Subcutaneous abdominal adipose tissue (tissue), 5 donors: ENCODE measurements at regions not wholly inside any gene's neighbourhood (a gene's known extent, or its start where the extent isn't known, plus 50 kb on each side); places are given as distances from the start of the nearest gene placed in this dataset.

Experiments used
- H3K27ac ChIP-seq: one replicate; pipeline ENCODE4 v1.7.0; 2013; ENCODE audit warnings: low read depth, mild to moderate bottlenecking, inconsistent platforms, low read length, moderate library complexity
- H3K27me3 ChIP-seq, 5 donors: one replicate each; pipeline ENCODE4 v1.7.0; 2013; ENCODE audit warnings: low read length in 5 of 5, inconsistent platforms in 1 of 5; ENCODE audit not compliant: control insufficient read depth in 5 of 5, insufficient read depth in 4 of 5
- H3K36me3 ChIP-seq, 5 donors: one replicate each; pipeline ENCODE4 v1.7.0; 2013; ENCODE audit warnings: low read length in 5 of 5; ENCODE audit not compliant: control insufficient read depth in 5 of 5, insufficient read depth in 5 of 5
- H3K4me1 ChIP-seq, 5 donors: one replicate each; pipeline ENCODE4 v1.7.0; 2013; ENCODE audit warnings: low read length in 5 of 5, mild to moderate bottlenecking in 3 of 5, moderate library complexity in 1 of 5; ENCODE audit not compliant: control insufficient read depth in 5 of 5, insufficient read depth in 5 of 5
- H3K4me3 ChIP-seq, 5 donors: one replicate each; pipeline ENCODE4 v1.7.0; 2013; ENCODE audit warnings: low read length in 5 of 5, low read depth in 1 of 5
- H3K9ac ChIP-seq, 5 donors: one replicate each; pipeline ENCODE4 v1.7.0; 2013; ENCODE audit warnings: low read length in 5 of 5, mild to moderate bottlenecking in 4 of 5, moderate library complexity in 3 of 5
- H3K9me3 ChIP-seq, 5 donors: one replicate each; pipeline ENCODE4 v1.7.0; 2013; ENCODE audit warnings: low read length in 5 of 5; ENCODE audit not compliant: control insufficient read depth in 5 of 5
- donor health status: healthy.
- donor health status: healthy.
- donor health status: healthy.
- donor health status: healthy.
- donor health status: healthy.

DNA sequence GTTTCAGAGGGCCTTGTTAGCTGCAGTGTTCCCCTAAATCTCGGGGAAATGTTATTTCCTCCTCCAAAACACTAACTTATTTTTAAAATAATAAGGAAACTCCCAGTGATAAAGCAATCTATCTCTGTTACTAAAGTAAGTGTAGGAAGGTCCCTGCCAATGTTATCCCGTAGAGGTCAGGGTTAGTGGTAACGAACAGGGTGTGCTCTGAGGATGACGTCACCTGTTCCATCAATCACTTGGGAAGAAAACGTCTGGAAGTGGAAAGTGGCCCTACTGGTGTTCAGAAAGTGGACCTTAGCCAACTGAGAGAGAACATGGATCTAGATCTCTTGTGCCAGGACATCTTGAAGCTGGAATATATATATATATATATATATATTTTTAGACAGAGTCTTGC, 249.5 kb downstream of the BCOR start:
- Histone ChIP-seq H3K36me3 (no peaks in the 10 kb centered on the region), H3K27me3 (peaks cover 0 to 21% (median 7%) of the 10 kb centered on the region in 5 donors), H3K4me1 (no peaks in the 10 kb centered on the region), H3K9me3 (peaks cover 0 to 4% (median 0%) of the 10 kb centered on the region in 5 donors), H3K9ac (no peak overlapping the region), H3K27ac (no peak overlapping the region), H3K4me3 (no peak overlapping the region)

GRCh38 chrX:39848900-39849299, 248.9 kb downstream of the BCOR start:
- no peaks in the 10 kb centered on the region for H3K36me3 ChIP-seq
- peaks cover 0 to 3% (median 0%) of the 10 kb centered on the region in 5 donors for H3K4me1 ChIP-seq
- no peak overlapping the region for H3K9ac ChIP-seq
- peaks cover 0 to 4% (median 0%) of the 10 kb centered on the region in 5 donors for H3K9me3 ChIP-seq
- H3K4me3 ChIP-seq, result no peak overlapping the region
- H3K27me3 ChIP-seq, result peaks cover 0 to 21% (median 7%) of the 10 kb centered on the region in 5 donors
- no peak overlapping the region for H3K27ac ChIP-seq

DNA sequence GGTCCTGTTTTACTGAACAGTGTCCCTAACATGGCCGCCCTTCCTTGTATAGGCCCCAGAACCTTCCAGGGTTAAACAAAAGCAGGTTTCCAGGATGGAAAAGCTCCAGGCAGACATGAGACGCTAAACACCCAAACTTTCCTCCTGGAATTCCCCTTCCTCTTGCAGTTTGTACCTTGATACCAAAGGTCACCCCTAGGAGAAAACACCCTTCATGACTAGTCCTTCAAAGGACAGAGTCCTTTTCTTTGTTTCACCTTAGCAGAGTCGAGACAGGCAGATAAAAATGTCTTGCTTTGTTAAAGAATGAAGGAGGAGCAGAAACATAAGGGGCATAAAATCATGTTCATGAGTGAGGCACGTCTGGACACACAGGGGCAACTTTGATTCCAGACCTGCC, 247.5 kb downstream of the BCOR start:
- no peak overlapping the region for H3K27ac ChIP-seq
- H3K9ac ChIP-seq, result no peak overlapping the region
- peaks cover 0 to 8% (median 0%) of the 10 kb centered on the region in 5 donors for H3K4me1 ChIP-seq

DNA sequence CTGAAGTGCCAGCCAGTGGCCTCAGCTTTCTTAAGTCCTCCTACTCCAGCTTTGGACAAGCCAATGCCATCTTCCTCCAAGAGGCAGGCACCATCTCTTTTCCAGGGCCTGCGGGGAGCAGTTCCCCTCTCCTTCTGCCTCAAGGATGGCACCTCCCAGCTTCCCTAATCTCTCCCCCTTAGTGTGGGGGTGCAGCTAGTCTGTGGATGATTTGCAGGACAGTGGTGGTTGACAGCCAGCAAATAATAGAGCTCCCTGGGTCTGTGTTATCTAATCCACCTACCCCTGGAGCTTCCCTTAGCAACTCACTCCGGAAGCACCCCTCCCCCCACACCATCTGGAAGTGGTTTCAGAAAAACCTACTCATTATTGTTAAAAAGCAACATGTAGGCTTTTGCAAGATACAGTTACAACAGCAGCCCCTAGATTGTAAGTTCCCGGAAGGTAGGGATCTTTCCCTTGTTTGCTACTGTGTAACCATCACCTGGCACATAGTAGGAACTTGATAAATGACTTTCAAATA, 247.1 kb downstream of the BCOR start:
- Histone ChIP-seq H3K27me3 (peaks cover 0 to 27% (median 4%) of the 10 kb centered on the region in 5 donors), H3K4me3 (no peak overlapping the region), H3K36me3 (no peaks in the 10 kb centered on the region), H3K4me1 (peaks cover 0 to 12% (median 4%) of the 10 kb centered on the region in 5 donors), H3K9me3 (peaks cover 0 to 4% (median 0%) of the 10 kb centered on the region in 5 donors), H3K27ac (no peak overlapping the region), H3K9ac (no peak overlapping the region)

More for the DNA sequence above, 247.5 kb downstream of the BCOR start:
- Histone ChIP-seq H3K27me3 (peaks cover 0 to 26% (median 7%) of the 10 kb centered on the region in 5 donors), H3K9me3 (peaks cover 0 to 4% (median 0%) of the 10 kb centered on the region in 5 donors), H3K36me3 (no peaks in the 10 kb centered on the region), H3K4me3 (no peak overlapping the region)

DNA sequence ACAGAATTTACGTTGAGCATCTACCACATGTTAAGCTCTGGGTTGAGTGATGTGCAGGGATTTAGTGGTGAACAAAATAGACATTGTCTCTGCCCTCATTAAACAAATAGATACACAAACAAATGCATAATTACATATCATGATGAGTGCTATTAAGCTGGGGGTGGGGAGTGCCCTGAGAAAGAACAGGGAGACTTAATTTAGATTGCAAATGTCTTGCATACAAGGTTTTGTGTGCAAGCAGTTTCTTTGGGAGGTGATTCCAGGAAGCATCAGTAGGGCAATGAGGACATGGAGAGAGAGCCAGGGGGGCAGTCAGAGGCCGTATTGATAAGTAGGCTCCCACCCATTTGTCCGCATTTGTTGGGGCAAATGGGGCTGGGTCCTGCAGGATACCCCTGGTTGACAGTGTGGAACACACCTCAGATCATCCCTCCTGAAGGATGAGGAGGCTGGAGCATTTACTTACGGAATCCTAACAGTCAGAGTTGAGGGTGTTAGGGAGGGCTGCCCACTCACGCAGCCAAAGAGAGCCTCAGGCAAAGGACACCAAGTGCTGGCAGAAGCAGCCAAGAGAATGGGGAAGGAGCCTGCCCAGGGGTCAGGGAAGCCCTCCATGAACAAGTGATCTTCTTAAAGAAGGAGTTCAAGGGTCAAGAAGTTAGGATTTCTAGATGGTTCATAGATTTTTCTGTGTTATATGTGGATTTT, 245.9 kb downstream of the BCOR start:
- peaks cover 0 to 26% (median 7%) of the 10 kb centered on the region in 5 donors for H3K27me3 ChIP-seq
- no peak overlapping the region for H3K9ac ChIP-seq
- H3K36me3 ChIP-seq, result no peaks in the 10 kb centered on the region
- peaks cover 0 to 23% (median 8%) of the 10 kb centered on the region in 5 donors for H3K4me1 ChIP-seq
- peaks cover 0 to 4% (median 0%) of the 10 kb centered on the region in 5 donors for H3K9me3 ChIP-seq
- H3K27ac ChIP-seq, result no peak overlapping the region
- no peak overlapping the region for H3K4me3 ChIP-seq

DNA sequence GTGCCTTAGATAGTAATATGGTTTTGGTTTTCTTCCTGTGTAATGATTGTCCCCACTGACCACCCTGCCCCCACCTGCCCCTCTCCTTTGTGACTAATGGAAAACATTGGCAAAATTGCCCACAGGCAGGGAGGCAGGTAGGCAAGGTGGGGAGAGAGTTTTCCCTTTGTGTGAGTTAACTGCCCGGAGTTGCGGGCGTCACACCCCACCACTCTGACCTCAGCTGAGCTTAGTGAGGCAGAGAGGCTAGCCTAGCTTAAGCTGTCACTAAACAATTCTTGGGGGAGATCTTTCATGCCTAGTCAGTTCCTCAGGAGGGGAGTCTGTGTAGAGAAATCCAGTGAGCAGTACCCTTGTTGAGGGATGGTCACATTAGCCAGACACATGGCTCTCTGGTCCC, 245.3 kb downstream of the BCOR start:
- Histone ChIP-seq H3K27ac (no peak overlapping the region), H3K9ac (no peak overlapping the region)

GRCh38 chrX:39853417-39854030, 244.2 kb downstream of the BCOR start:
- no peak overlapping the region for H3K9ac ChIP-seq
- no peak overlapping the region for H3K27ac ChIP-seq
- peaks cover 0 to 4% (median 0%) of the 10 kb centered on the region in 5 donors for H3K9me3 ChIP-seq
- H3K4me1 ChIP-seq, result peaks cover 0 to 25% (median 8%) of the 10 kb centered on the region in 5 donors
- no peak overlapping the region for H3K4me3 ChIP-seq
- peaks cover 3 to 30% (median 10%) of the 10 kb centered on the region in 5 donors for H3K27me3 ChIP-seq
- H3K36me3 ChIP-seq, result no peaks in the 10 kb centered on the region

More for the DNA sequence above, 245.3 kb downstream of the BCOR start:
- Histone ChIP-seq H3K4me1 (peaks cover 0 to 25% (median 8%) of the 10 kb centered on the region in 5 donors), H3K27me3 (peaks cover 0 to 26% (median 6%) of the 10 kb centered on the region in 5 donors), H3K9me3 (peaks cover 0 to 4% (median 0%) of the 10 kb centered on the region in 5 donors), H3K36me3 (no peaks in the 10 kb centered on the region), H3K4me3 (no peak overlapping the region)

DNA sequence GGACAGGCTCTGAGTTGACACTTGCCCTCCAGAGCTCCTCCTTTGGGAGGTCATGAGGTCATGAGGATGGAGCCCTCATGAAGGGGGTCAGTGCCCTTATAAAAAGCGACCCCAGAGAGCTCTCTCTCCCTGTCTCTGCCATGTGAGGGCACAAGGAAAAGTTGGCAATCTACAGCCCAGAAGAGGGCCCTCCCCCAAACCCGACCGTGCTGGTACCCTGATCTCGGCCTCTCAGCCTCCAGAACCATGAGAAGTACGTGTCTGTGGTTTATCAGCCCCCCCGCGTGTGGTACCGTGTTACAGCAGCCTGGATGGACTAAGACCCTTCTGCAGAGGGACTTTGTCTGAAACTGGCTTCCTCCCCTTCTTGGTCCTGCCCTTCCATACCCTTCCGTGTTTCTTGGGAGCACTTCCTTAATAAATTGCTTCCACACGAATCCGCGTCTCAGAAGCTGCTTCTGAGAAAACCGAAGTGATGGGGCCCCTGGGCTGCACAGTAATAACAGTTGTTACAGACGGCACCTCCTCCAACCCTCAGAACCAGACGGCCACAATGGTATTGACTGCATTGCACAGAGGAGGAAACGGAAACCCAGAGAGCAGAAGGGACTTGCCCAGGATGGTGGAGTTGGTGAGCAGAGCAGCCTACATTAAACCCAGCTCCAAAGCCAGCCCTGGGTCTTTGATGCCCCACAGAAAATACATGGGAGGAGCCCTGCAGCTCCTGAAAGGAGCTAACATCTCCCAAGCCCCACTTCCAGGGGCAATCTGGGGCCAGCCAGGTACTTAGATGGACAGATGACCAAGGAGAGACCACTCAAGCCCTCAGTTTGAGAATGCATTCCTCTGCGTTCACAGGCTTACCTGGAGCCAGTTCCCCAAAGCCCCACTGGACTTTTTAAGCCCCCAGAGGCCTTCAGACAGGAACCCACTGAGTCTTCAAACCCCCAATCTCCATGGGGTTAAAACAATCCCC, 242.7 kb downstream of the BCOR start:
- no peak overlapping the region for H3K4me3 ChIP-seq
- H3K4me1 ChIP-seq, result peaks cover 0 to 26% (median 8%) of the 10 kb centered on the region in 5 donors

GRCh38 chrX:39855748-39856129, 242.0 kb downstream of the BCOR start:
- H3K27me3 ChIP-seq, result peaks cover 3 to 29% (median 14%) of the 10 kb centered on the region in 5 donors
- no peaks in the 10 kb centered on the region for H3K9me3 ChIP-seq
- H3K9ac ChIP-seq, result no peak overlapping the region
- H3K36me3 ChIP-seq, result no peaks in the 10 kb centered on the region
- H3K4me1 ChIP-seq, result peaks cover 0 to 33% (median 8%) of the 10 kb centered on the region in 5 donors
- no peak overlapping the region for H3K27ac ChIP-seq
- H3K4me3 ChIP-seq, result no peak overlapping the region

More for the DNA sequence above, 242.7 kb downstream of the BCOR start:
- no peak overlapping the region for H3K27ac ChIP-seq
- no peaks in the 10 kb centered on the region for H3K36me3 ChIP-seq
- peaks cover 3 to 32% (median 11%) of the 10 kb centered on the region in 5 donors for H3K27me3 ChIP-seq
- H3K9ac ChIP-seq, result no peak overlapping the region
- peaks cover 0 to 4% (median 0%) of the 10 kb centered on the region in 5 donors for H3K9me3 ChIP-seq
